T-helper 1 cell (primary cell): ENCODE measurements at regions not wholly inside any gene's neighbourhood (a gene's known extent, or its start where the extent isn't known, plus 50 kb on each side); places are given as distances from the start of the nearest gene placed in this dataset.
"Not testable (repeated sequence)": the region's sequence is repeated elsewhere in the genome, so short reads cannot be mapped to it uniquely, and the experiment has no call there.

ENCODE experiments used
- DNase-seq, 5 donors: peaks; one replicate each; pipeline ENCODE4 v3.0.0-alpha.2; 2012 to 2020

DNA sequence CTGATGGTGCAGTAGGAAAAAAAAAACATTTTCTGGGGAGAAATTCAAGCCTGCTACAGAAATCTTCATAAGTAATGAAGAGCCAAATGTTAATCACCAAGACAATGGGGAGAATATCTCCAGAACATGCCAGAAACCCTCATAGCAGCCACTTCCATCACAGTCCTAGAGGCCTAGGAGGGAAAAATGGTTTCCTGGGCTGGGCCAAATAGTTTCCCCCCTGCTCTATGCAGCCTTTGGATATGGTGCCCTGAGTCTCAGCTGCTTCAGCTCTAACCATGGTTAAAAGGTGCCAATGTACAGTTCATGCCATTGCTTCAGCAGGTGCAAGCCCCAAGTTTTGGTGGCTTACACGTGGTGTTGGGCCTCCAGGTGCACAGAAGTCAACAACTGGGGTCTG, 113.1 kb downstream of the ZNF648 start:
- no peak for DNase-seq

DNA sequence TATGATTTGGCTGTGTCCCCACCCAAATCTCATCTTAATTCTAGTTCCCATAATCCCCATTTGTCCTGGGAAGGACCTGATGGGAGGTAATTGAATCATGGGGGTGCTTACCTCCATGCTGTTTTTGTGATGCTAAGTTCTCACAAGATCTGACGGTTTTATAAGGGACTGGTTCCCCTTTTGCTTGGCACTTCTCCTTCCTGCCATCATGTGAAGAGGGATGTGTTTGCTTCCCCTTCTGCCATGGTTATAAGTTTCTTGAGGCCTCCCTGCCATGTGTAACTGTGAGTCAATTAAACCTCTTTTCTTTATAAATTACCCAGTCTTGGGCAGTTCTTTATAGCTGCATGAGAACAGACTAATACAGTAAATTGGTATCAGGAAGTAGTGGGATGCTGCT, 114.1 kb downstream of the ZNF648 start:
- no peak for DNase-seq

DNA sequence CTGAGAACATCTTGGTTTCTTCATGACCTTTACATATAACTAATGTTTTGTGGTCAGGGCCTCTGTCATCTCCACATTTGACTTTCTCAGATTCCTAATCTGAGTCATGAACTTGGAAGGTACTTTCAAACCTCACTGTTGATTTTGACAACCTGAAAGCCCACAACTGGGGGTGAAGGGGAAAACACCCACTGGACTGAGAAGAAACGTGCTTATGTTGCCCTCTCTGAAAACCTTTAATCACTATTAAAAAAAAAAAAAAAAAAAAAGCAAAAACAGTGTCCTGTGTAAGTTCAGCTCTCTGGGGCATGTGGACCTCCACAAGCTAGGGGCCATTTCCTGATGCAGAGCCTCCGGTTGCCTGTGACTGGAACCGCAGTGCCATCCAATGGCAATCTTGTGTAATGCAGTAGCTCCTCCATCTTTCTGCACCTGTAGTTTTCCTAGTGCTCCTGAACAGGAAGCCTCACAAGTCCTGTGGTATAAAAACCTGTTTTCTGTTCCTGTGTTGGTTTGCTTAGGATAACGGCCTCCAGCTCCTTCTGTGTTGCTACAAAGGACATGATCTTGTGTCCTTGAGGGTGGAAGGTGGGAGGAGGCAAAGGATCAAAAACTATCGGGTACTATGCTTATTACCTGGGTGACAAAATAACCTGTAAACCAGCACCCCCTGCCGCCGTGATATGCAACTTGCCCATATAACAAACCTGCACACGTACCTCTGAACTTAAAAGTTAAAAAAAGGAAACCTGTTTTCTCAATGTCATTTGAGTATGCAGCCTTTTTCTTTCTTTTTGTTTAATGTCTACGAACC, 124.5 kb downstream of the ZNF648 start:
- DNase-seq, result peak in 2 of 5 donors; percentile 11 to 23

DNA sequence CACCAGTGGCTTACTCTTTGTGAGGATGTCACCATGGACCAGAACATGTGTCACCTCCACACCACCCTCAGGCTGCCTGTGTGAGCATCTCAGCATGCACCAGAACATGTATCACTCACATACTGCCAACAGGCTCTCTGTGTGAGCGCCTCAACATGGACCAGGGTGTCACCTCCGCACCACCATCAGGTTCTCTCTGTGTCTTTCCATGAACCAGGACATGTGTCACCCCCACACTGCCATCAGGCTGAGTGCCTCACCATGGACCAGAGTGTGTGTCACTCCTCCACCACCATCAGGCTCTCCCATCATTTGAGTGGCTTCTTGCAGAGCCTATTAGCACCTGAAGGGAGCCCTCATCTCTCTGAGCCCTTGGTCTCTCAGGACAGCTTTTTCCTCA, 125.2 kb downstream of the ZNF648 start:
- DNase-seq, result peak in 1 of 5 donors; percentile 1

DNA sequence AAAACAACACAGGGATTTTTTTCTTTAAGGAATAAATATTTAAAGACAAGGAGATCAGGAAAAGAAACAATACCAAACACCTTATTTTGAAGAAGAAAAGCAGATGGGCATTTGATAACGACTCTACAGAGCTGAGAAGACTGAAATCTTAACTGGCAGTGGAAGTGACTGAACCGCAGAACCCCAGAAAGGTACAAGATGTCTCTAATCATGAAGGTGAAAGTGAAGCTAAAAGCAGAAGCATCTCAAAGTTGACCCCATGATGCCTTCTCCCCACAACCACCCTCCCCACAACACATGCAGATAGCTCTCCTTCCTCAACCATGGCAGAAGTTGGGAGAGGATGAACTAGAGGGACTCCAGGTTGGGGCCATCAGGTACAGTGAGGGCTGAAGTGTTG, 129.6 kb downstream of the ZNF648 start:
- no peak for DNase-seq

DNA sequence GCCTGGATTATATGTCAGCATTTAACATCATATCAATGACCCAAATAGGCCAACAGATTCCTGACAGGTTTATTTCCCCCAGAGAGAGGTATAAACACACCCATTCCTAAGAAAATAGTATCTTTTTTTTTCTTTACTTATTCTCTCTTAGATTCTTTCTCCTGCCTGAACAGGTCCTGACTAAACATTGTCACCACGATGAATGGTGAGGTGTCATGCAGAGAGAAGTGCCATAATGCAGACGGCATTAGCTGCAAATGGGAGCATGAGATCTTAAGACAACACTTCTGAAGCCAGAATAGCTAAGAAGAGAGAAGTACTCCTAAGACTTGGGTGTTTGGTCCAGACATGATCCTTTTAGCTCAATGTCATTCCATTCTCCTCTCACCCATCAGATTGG, 131.3 kb downstream of the ZNF648 start:
- DNase-seq, result no peak

DNA sequence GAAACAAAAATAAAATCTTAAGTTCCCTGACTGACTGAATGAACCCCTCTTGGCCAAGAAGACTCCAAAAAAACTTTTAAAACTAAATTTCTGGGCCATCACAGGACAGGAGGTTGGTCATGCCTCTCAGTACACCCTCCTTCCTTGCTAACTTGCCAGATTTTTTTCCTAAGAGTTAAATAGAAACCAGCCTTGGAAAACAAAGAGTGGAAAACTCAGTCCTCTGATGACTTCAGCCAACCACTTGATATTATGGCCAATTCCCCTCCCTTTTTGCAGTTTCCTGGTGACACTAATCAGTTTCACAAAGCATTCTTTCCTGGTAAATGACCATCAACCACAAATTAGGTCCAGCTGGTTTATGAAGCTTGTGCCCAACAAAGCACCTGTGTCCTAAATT, 134.8 kb downstream of the ZNF648 start:
- no peak for DNase-seq

DNA sequence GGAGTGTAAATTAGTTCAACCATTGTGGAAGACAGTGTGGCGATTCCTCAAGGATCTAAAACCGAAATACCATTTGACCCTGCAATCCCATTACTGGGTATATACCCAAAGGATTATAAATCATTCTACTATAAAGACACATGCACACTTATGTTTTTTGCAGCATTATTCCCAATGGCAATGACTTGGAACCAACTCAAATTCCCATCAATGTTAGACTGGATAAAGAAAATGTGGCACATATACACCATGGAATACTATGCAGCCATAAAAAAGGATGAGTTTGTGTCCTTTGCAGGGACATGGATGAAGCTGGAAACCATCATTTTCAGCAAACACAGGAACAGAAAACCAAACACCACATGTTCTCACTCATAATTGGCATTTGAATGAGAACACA, 137.5 kb downstream of the ZNF648 start:
- DNase-seq, result not testable (repeated sequence)

DNA sequence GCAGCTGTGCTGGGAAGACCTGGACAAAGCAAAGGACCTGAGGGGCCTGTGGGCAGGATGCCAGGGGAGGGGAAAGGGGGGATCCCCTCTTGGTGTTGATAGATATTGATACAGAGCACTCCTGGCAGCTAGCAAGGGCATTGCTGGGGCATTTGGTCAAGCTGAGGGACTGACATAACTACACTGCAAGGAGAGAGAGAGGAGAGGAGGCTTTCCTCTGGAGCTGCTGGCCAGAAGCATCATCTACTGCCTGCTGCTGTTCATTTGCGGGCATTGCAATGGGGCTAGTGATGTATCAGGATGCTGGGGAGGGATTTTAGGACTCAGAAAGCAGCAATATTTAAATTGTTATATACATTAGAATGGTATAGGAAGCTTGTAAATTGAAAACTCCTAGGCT, 142.0 kb downstream of the ZNF648 start:
- no peak for DNase-seq

DNA sequence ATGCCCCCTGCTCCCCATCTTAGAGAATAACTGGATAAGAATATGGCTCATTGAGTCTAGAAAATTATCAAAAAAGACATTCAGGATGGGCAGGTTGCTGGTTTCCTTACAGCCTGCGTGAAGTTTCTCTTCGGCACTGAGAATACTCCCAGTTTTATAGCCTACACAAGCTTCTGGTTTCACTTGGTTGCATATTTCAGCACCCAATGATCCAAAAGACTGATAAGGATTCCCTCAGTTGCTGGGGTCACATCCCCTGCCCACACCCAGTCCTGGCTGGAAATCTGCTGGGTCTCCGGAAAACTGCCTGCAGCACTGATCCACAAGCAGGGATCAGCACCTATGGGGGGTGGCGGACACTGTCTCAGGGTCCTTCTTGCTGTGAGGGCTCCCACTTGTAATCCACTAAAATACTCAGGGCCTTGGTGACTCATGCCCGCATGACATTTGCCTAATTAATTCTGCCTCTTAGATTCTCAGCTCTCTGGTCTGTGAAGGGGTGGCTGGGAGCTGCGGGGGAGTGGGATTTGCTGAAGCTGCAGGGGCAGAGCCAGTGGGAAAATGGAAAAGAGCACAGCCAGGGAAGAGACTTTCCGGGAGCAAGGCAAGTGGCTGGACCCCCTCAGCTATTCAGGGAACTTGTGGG, 142.5 kb downstream of the ZNF648 start:
- no peak for DNase-seq

DNA sequence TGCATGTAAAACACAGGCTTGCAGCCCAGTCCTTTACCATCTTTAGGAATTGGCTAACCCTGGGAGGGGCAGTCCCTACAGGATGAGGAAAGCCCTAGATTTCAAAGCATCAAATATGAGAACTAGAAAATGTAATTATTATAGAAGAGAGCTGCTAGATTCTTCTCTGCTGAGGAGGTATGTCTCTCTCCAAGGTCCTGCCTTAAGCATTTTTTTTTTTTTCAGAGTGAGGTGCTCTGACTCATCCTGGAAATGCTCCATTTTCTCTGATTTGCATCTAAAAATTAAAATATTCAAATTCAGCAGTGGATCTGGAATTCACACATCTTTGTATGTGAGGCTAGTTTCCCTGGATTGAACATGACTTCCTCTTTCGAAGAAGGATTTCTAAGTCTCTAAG, 149.8 kb downstream of the ZNF648 start:
- DNase-seq, result no peak

DNA sequence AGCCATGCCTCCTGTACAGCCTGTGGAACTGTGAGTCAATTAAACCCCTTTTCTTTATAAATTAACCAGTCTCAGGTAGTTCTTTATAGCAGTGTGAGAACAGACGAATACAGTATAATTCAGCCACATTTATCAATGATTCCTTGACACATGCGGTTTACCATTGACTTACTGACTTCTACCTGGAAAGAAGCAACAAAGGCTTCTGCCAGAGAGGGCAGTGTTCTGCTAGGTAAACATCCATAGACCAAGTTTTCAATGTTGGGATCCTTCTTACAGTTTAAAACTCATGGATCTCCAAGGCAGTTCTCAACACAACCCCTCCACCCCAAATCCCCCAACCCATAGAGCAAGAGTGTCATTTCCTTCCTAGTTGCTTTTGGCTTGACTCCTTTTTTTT, 150.6 kb downstream of the ZNF648 start:
- no peak for DNase-seq

DNA sequence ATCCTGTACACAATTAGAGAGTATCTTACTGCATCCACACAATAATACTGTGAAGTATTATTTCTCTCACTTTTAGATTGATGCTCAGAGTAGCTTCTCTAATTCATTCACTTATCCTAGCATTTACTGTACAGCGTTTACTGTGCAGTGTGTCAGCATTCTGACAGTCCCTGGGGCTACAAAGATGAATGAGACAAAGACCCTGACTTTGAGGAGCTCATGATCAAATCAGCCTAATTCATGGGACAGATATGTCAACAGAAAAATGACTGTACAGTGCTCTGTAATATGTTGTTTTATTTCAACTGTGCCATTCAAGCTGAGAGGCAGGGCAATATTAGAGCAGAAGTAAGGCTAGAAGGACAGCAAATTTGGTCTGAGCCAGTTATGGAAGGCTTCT, 152.5 kb downstream of the ZNF648 start:
- no peak for DNase-seq

DNA sequence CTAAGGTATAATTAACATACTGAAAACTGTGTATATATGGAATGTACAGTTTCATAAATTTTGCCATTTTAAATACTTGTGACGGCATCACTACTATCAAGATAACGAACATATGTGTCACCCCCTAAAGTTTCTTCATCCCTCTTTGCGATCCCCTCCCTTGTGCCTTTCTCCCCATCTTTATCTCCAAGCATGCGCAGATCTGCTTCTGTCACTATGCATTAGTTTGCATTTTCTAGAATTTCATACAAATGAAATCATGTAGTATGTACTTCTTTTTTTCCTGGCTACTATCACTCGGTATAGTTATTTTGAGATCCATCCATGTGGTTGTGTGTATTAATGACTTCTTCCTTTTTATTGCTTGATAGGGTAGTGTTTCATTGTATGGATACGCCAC, 154.9 kb downstream of the ZNF648 start:
- DNase-seq, result no peak

DNA sequence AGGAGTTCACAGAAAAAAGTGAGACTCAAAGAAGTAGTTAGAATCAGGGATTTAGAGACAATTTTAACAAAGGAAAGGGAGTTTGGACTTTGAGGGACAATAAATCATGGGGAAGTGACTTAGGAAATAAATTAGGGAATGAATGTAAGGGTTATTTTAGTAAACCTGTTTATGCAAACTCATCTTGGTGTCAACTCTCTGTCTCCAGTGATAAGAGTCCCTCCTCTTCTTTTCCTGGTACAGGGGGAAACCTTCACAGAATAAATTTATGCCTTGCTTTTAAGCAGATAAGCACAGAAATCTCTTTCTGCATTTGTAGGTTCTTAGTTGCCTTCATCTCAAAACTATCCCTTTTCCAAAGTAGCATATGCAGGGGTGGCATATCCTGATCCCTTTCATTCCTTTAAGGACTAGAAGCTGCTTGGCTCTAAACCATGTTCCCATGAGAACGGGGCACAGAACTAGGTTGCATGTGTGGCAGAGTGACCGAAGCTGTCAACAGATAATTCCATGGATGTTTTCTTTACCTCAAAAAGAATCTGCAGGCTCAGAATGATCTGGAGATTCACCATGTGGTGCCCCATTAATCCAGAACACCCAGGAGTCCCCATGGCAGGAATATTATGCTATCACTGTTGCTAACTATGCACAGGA, 155.4 kb downstream of the ZNF648 start:
- DNase-seq, result no peak

DNA sequence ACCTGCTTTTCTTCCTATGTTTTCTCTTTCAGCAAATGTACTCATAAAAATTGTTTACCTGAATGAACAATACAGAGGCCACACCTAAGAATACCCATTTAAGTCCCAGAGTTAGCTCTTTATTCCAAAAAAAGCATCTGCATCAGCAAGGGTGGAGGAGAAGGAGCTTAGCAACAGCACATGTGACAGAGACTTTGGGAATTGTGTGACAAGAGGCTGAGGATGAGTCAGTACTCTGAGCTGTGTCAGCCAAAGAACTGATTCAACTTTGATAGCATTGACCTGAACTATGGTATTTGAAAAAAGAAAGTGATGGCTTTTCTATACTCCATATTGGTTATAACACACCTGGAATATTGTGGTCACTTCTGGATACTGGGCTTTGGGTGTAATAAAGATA, 162.7 kb downstream of the ZNF648 start:
- no peak for DNase-seq

DNA sequence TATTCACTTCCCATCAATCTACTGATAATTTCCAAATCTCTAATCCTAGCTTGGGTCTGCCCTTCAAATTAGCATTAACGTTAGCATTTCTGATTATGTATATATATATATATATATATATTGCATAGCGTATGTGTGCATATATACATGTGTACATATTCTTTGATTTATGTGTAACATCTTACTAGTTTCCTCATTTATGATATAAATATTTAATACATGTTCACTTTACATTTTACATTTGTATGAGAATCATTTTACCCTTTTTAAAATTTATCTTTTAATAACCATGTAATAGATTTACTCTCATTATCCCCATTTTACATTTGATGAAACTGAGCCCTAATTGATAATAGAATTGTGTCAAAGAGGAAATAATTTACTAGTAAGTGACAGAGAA, 164.7 kb downstream of the ZNF648 start:
- no peak for DNase-seq

DNA sequence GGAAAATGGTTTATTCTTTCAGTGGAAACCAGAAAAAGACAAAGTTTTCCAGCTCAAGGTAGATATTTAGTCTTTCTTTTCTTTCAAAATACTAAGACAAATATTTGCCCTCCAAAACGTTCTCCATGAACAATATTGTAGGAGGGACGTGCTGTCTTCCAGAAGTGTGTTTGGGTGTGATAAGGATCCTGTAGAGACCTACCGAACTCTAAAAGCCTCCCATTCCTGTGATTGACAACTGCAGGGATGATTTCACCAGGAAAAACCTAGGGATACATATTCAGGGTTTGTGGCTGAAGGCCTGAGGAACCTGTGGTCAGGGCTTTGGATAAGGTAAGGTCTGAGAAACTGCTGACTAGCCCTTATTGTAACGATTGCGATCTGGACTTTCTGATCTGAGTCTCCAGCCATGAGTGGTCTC, 167.1 kb downstream of the ZNF648 start:
- DNase-seq, result no peak

DNA sequence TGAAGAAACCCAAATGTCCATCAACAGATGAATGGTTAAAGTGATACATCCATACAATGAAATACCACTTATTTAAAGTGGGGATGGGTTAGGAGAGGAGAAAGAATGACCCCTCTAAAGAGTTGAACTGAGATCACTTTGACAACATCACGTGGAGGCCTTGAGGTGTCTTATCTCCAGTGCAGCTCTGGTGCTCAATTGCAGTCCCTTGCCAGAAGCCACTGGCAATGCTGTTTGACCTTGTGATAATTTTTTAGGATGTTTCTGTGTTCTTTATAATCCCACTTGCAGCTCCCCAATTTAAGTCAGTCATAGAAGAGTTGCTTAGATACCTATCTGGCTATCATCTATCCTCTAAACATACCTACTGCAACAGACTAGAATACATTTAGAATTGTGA, 167.6 kb downstream of the ZNF648 start:
- DNase-seq, result no peak

DNA sequence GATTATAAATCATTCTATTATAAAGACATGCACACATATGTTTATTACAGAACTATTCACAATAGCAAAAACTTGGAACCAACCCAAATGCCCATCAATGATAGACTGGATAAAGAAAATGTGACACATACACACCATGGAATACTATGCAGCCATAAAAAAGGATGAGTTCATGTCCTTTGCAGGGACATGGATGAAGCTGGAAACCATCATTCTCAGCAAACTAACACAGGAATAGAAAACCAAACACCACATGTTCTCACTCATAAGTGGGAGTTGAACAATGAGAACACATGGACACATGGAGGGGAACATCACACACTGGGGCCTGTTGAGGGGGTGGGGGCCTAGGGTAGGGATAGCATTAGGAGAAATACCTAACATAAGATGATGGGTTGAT, 168.4 kb downstream of the ZNF648 start:
- DNase-seq, result not testable (repeated sequence)

DNA sequence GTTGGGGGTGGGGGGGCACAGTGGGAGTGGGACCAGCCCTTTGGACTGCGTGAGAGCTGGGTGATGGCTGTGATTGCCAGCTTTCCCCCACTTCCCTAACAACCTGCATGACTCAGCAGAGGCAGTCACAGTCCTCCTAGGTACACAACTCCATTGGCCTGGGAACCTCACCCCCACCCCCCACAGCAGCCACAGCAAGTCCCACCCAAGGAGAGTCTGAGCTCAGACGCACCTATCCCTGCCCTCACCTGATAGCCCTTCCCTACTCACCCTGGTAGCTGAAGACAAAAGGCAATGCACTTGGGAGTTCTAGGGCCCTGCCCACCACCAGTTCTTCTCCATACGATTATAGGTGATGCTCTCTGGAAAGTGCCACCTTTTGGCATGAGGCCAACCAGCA, 188.9 kb downstream of the ZNF648 start:
- DNase-seq, result no peak

DNA sequence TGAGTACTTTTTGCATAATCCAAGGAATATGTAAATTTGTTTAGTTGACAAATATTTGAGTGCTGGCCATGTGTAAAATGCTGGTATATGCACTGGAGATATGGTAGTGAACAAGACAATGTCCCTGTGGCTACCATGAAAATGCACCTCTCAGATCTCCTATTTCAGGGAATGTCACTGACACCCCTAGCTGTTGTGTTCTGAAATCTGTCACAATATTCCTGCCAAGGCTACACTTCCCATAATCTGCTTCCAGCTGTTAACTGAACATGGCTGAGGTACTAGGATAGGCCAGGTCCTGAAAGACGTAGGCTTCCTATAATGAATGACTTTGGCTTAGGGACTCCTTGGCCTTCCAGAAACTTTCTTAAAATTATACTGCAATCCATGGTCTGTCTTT, 197.8 kb downstream of the ZNF648 start:
- no peak for DNase-seq

DNA sequence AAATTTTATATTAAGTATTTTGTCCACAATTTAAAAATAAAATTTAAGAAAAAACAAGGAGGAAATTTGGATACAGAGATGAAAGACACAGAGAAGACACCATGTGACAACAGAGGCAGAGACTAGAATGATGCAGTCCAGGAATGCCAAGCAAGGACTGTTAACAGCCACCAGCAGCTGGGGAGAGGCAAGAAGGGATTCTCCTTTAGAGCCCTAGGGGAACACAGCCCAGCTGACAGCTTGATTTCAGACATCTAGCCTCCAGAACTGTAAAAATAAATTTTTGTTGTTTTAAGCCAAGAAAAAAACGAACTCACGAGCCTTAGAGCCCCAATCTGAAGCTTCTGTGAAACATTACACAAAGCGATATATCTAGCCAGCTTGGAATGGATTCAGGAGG, 198.5 kb downstream of the ZNF648 start:
- no peak for DNase-seq

DNA sequence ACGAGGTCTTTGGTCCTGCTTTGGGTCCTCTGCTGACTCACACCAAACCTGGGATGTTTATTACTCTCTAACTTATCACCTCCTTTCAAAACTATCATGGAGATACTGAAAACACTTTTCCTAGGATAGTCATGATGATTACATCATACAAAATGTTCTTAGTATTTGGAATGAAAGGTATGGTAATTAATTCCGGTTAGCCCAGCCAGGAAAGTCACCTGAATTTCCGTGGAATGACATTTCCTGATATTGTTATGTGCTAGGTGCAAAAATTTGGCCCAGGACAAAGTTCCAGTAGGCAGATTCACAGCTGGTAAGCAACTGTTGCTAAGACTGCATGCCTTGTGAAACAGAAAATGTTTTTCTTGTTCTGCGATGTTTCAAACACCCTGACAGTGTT, 203.4 kb downstream of the ZNF648 start:
- no peak for DNase-seq
